H1 (cell line): ENCODE measurements at regions not wholly inside any gene's neighbourhood (a gene's known extent, or its start where the extent isn't known, plus 50 kb on each side); places are given as distances from the start of the nearest gene placed in this dataset.

Experiments
- CTCF ChIA-PET: fragments of 300-600 bp; sonication (Branson Sonifier 250); formaldehyde crosslinking; loops from one replicate; lab custom pipeline; 2021; ENCODE audit not compliant: partially characterized antibody; lab: Charles Lee
- POLR2A ChIA-PET: fragments of 300-600 bp; sonication (Branson Sonifier 250); formaldehyde crosslinking; loops from one replicate; lab custom pipeline; 2021; ENCODE audit warnings: inconsistent platforms; ENCODE audit not compliant: partially characterized antibody; lab: Charles Lee
- DNase-seq, 2 experiments: peaks; one replicate each; pipeline versions ENCODE4 v3.0.0 to v3.0.0-alpha.2; 2010 to 2022; ENCODE audit warnings: low spot score in 2 of 2, low read depth in 1 of 2, mixed read lengths in 1 of 2
- FAIRE-seq: peaks from 2 replicates; lab custom pipeline; 2011; peaks lifted over from hg19 to GRCh38; lab: Jason Lieb, UNC
- H2AFZ ChIP-seq: 2 replicates; pipeline ENCODE4 v1.8.1; 2012; ENCODE audit warnings: low read length, inconsistent platforms
- H2AK5ac ChIP-seq: 2 replicates; pipeline ENCODE4 v1.6.1; 2013; ENCODE audit warnings: low read depth, low read length
- H2BK120ac ChIP-seq: replicated peaks from 2 replicates; pipeline ENCODE3; 2013; ENCODE audit warnings: low read depth, low read length, inconsistent platforms
- H2BK12ac ChIP-seq: 2 replicates; pipeline ENCODE4 v1.6.1; 2013; ENCODE audit warnings: low read depth, low read length
- H2BK15ac ChIP-seq: 2 replicates; pipeline ENCODE4 v1.6.1; 2013; ENCODE audit warnings: low read length
- H2BK20ac ChIP-seq: 2 replicates; pipeline ENCODE4 v1.6.1; 2013; ENCODE audit warnings: low read length
- H2BK5ac ChIP-seq: 2 replicates; pipeline ENCODE4 v1.6.1; 2013; ENCODE audit warnings: low read depth, low read length
- H3K14ac ChIP-seq: 2 replicates; pipeline ENCODE4 v1.6.1; 2013; ENCODE audit warnings: inconsistent platforms; ENCODE audit not compliant: insufficient read length
- H3K18ac ChIP-seq: 2 replicates; pipeline ENCODE4 v1.6.1; 2013; ENCODE audit warnings: low read length; ENCODE audit errors: extremely low read depth
- H3K23ac ChIP-seq: 2 replicates; pipeline ENCODE4 v1.6.1; 2013; ENCODE audit warnings: inconsistent platforms; ENCODE audit not compliant: insufficient read length
- H3K23me2 ChIP-seq: 2 replicates; pipeline ENCODE4 v1.6.1; 2013; ENCODE audit warnings: low read depth, low read length
- H3K27ac ChIP-seq: 2 replicates; pipeline ENCODE4 v1.6.1; 2011; ENCODE audit warnings: low read depth, low read length, inconsistent platforms
- H3K27me3 ChIP-seq, 4 experiments: replicated peaks in 1 of 4; 1 replicate in 1 of 4; 2 replicates in 3 of 4; pipeline versions ENCODE4 v1.6.1 to v1.8.1; 2011 to 2013; ENCODE audit warnings: low read length in 3 of 4, mild to moderate bottlenecking in 3 of 4, inconsistent platforms in 2 of 4, mixed read lengths in 2 of 4, moderate library complexity in 1 of 4; ENCODE audit not compliant: control insufficient read depth in 3 of 4, insufficient read depth in 3 of 4; ENCODE audit errors: extremely low read depth in 1 of 4
- H3K36me3 ChIP-seq, 4 experiments: 2 replicates each; pipeline versions ENCODE4 v1.6.1 to v1.8.1; 2011 to 2013; ENCODE audit warnings: mild to moderate bottlenecking in 4 of 4, low read length in 3 of 4, moderate library complexity in 2 of 4, control low read depth in 1 of 4, inconsistent platforms in 1 of 4; ENCODE audit not compliant: insufficient read depth in 4 of 4, control insufficient read depth in 2 of 4
- H3K4ac ChIP-seq: replicated peaks from 2 replicates; pipeline ENCODE3; 2013; ENCODE audit warnings: low read length, low read depth, mixed read lengths, inconsistent platforms; ENCODE audit not compliant: insufficient read length
- H3K4me1 ChIP-seq, 4 experiments: replicated peaks in 1 of 4; 1 replicate in 1 of 4; 2 replicates in 3 of 4; pipeline versions ENCODE4 v1.6.1 to v1.8.1; 2011 to 2013; ENCODE audit warnings: low read length in 3 of 4, inconsistent platforms in 2 of 4, mixed read lengths in 1 of 4; ENCODE audit not compliant: insufficient read depth in 4 of 4, control insufficient read depth in 3 of 4
- H3K4me2 ChIP-seq, 2 experiments: 2 replicates each; pipeline versions ENCODE4 v1.6.1 to v1.8.1; 2011 to 2013; ENCODE audit warnings: low read depth in 2 of 2, low read length in 2 of 2, control low read depth in 1 of 2, inconsistent platforms in 1 of 2, mild to moderate bottlenecking in 1 of 2; ENCODE audit not compliant: insufficient read depth in 1 of 2
- H3K4me3 ChIP-seq, 4 experiments: fragments of 200-600, 300-600 bp in 1 of 4; sonication (generic), shearing (Covaris generic), sonication (Bioruptor Twin) in 1 of 4; 2 replicates each; pipeline versions ENCODE4 v1.5.1 to v1.8.1; 2011 to 2016; ENCODE audit warnings: low read length in 4 of 4, low read depth in 3 of 4, control low read depth in 2 of 4, inconsistent platforms in 2 of 4, mild to moderate bottlenecking in 2 of 4, mixed read lengths in 1 of 4, moderate library complexity in 1 of 4; ENCODE audit not compliant: insufficient read depth in 2 of 4; ENCODE audit errors: extremely low read depth in 1 of 4
- H3K56ac ChIP-seq: replicated peaks from 2 replicates; pipeline ENCODE3; 2013; ENCODE audit warnings: low read depth, mild to moderate bottlenecking, mixed read lengths, low read length, inconsistent platforms; ENCODE audit not compliant: insufficient read length
- H3K79me1 ChIP-seq: 2 replicates; pipeline ENCODE4 v1.6.1; 2013; ENCODE audit warnings: low read depth, low read length, control low read depth
- H3K79me2 ChIP-seq, 2 experiments: 2 replicates each; pipeline versions ENCODE4 v1.6.1 to v1.8.1; 2012 to 2013; ENCODE audit warnings: low read length in 2 of 2, mild to moderate bottlenecking in 2 of 2, inconsistent platforms in 1 of 2; ENCODE audit not compliant: insufficient read depth in 2 of 2, control insufficient read depth in 1 of 2
- H3K9ac ChIP-seq, 4 experiments: replicated peaks in 1 of 4; 1 replicate in 1 of 4; 2 replicates in 3 of 4; pipeline versions ENCODE4 v1.6.1 to v1.8.1; 2011 to 2013; ENCODE audit warnings: low read depth in 3 of 4, low read length in 3 of 4, control low read depth in 2 of 4, mild to moderate bottlenecking in 2 of 4, moderate library complexity in 2 of 4, inconsistent platforms in 1 of 4; ENCODE audit errors: extremely low read depth in 1 of 4
- H3K9me3 ChIP-seq, 2 experiments: 2 replicates each; pipeline versions ENCODE4 v1.6.1 to v1.8.1; 2012 to 2013; ENCODE audit warnings: mild to moderate bottlenecking in 2 of 2, moderate library complexity in 2 of 2, control low read depth in 1 of 2, inconsistent platforms in 1 of 2, low read depth in 1 of 2, low read length in 1 of 2, mixed read lengths in 1 of 2; ENCODE audit not compliant: insufficient read depth in 2 of 2
- H4K20me1 ChIP-seq, 2 experiments: replicated peaks in 1 of 2; 2 replicates each; pipeline versions ENCODE3 to v1.8.1; 2011 to 2013; ENCODE audit warnings: inconsistent platforms in 2 of 2, low read length in 2 of 2, mild to moderate bottlenecking in 1 of 2; ENCODE audit not compliant: insufficient read depth in 2 of 2, control insufficient read depth in 1 of 2
- H4K5ac ChIP-seq: 2 replicates; pipeline ENCODE4 v1.6.1; 2013; ENCODE audit warnings: low read length, low read depth, mixed read lengths, inconsistent platforms; ENCODE audit not compliant: insufficient read length
- H4K8ac ChIP-seq: 2 replicates; pipeline ENCODE4 v1.8.0; 2013; ENCODE audit warnings: mild to moderate bottlenecking, moderate library complexity, low read length, inconsistent platforms; ENCODE audit not compliant: insufficient read depth; ENCODE audit errors: extremely low read depth
- H4K91ac ChIP-seq: replicated peaks from 2 replicates; pipeline ENCODE3; 2013; ENCODE audit warnings: low read length, mixed read lengths, inconsistent platforms; ENCODE audit not compliant: insufficient read length
- CBX5 ChIP-seq: fragments of 300-800, 300-1000 bp; sonication (generic); IDR thresholded peaks from 2 replicates; pipeline ENCODE4 v1.7.1; 2016; ENCODE audit warnings: antibody characterized with exemption, low read length, low read depth
- CREB1 ChIP-seq: IDR thresholded peaks from 2 replicates; pipeline ENCODE4 v1.6.1; 2012; ENCODE audit warnings: inconsistent platforms
- CTBP2 ChIP-seq: IDR thresholded peaks from 2 replicates; pipeline ENCODE4 v1.7.0; 2011; ENCODE audit warnings: borderline replicate concordance, mild to moderate bottlenecking, moderate library complexity, mixed read lengths, low read length; ENCODE audit not compliant: insufficient read depth, insufficient read length
- FOSL1 ChIP-seq: IDR thresholded peaks from 2 replicates; pipeline ENCODE4 v1.6.1; 2011; ENCODE audit warnings: mild to moderate bottlenecking, low read depth, low read length, moderate library complexity; ENCODE audit not compliant: insufficient read depth
- GABPA ChIP-seq: IDR thresholded peaks from 2 replicates; pipeline ENCODE4 v1.6.1; 2011; ENCODE audit warnings: mild to moderate bottlenecking, low read length, moderate library complexity, borderline replicate concordance; ENCODE audit not compliant: insufficient read depth
- HDAC2 ChIP-seq, 2 experiments: fragments of 300-600 bp in 1 of 2; sonication (generic) in 1 of 2; IDR thresholded peaks; 2 replicates each; pipeline ENCODE4 v1.6.1; 2011 to 2012; ENCODE audit warnings: low read depth in 2 of 2, low read length in 2 of 2, mild to moderate bottlenecking in 2 of 2, moderate library complexity in 2 of 2, borderline replicate concordance in 1 of 2, inconsistent platforms in 1 of 2
- KDM1A ChIP-seq: fragments of 200-600, 300-600 bp; sonication (generic); IDR thresholded peaks from 2 replicates; pipeline ENCODE4 v1.7.1; 2016; ENCODE audit warnings: mild to moderate bottlenecking, low read length, borderline replicate concordance
- PHF8 ChIP-seq: fragments of 200-600 bp; sonication (generic); conservative IDR thresholded peaks from 2 replicates; pipeline ENCODE4 v1.7.1; 2012; ENCODE audit warnings: low read depth, mild to moderate bottlenecking, inconsistent platforms, low read length, moderate library complexity
- RNF2 ChIP-seq: fragments of 200-900, 300-1000 bp; sonication (generic); IDR thresholded peaks from 2 replicates; pipeline ENCODE4 v1.7.1; 2016; ENCODE audit warnings: borderline replicate concordance, low read depth, mild to moderate bottlenecking, antibody characterized with exemption, low read length; ENCODE audit not compliant: poor library complexity, severe bottlenecking; ENCODE audit errors: missing control alignments
- SUZ12 ChIP-seq: fragments of 200-600 bp; sonication (generic); IDR thresholded peaks from 2 replicates; pipeline ENCODE4 v1.6.1; 2012; ENCODE audit warnings: mild to moderate bottlenecking, inconsistent platforms, low read length, moderate library complexity, mixed read lengths
- TAF7 ChIP-seq: optimal IDR thresholded peaks from 2 replicates; pipeline ENCODE3; 2011; ENCODE audit warnings: low read depth, mild to moderate bottlenecking, inconsistent platforms, low read length, moderate library complexity, borderline replicate concordance
- TBP ChIP-seq: IDR thresholded peaks from 2 replicates; pipeline ENCODE4 v1.6.1; 2011; ENCODE audit warnings: low read depth, low read length, improper control_type of control experiment
- USF2 ChIP-seq: IDR thresholded peaks from 2 replicates; pipeline ENCODE4 v1.6.1; 2011; ENCODE audit warnings: low read length, improper control_type of control experiment
- WGBS, 2 experiments: shearing (Covaris generic) in 1 of 2; methylation state at CpG; one replicate each; pipeline versions ENCODE4 v1.1.6 to v1.1.7; 2013 to 2015; ENCODE audit warnings: low lambda C conversion rate in 2 of 2, mixed read lengths in 2 of 2, inconsistent platforms in 1 of 2, low coverage in 1 of 2, missing lambda C conversion rate in 1 of 2; ENCODE audit not compliant: insufficient replicate concordance in 2 of 2, insufficient coverage in 1 of 2, insufficient read length in 1 of 2; ENCODE audit errors: extremely low coverage in 1 of 2, missing lambda C conversion rate in 1 of 2; 5-methylcytosine and 5-hydroxymethylcytosine counted together

- no peak overlapping the region for H3K23ac ChIP-seq
- no peak overlapping the region for H2AFZ ChIP-seq
- H3K4ac ChIP-seq = no peak overlapping the region
- H3K9me3 ChIP-seq = no peaks in the 10 kb centered on the region
- H3K4me2 ChIP-seq = no peak overlapping the region
- no peak for DNase-seq
- H3K4me3 ChIP-seq = no peak overlapping the region
- ChIA-PET CTCF (no interaction called here), POLR2A (no interaction called here)
- 100% methylated on average over 1 of the region's 1 CpG; no CpG with 5 or more reads in 1 of the 2 experiments for WGBS, 2 experiments
- no peak overlapping the region for H4K5ac ChIP-seq
- H2AK5ac ChIP-seq = no peak overlapping the region
- H3K36me3 ChIP-seq = no peaks in the 10 kb centered on the region
- no peak overlapping the region for H2BK15ac ChIP-seq
- H3K18ac ChIP-seq = no peak overlapping the region
- H3K79me2 ChIP-seq = no peaks in the 10 kb centered on the region
- no peak overlapping the region for H4K91ac ChIP-seq
- H3K9ac ChIP-seq = no peak overlapping the region
- H3K14ac ChIP-seq = no peak overlapping the region
- H3K23me2 ChIP-seq = no peaks in the 10 kb centered on the region
- FAIRE-seq = no peak
- H4K8ac ChIP-seq = no peak overlapping the region
- no peak overlapping the region for H2BK12ac ChIP-seq
- no peak overlapping the region for H2BK120ac ChIP-seq
- no peaks in the 10 kb centered on the region for H3K27me3 ChIP-seq
- H3K4me1 ChIP-seq = no peaks in the 10 kb centered on the region
- H2BK20ac ChIP-seq = no peak overlapping the region
- H4K20me1 ChIP-seq = no peaks in the 10 kb centered on the region
- H2BK5ac ChIP-seq = no peak overlapping the region
- no peak overlapping the region for H3K27ac ChIP-seq
- no peaks in the 10 kb centered on the region for H3K79me1 ChIP-seq
- H3K56ac ChIP-seq = no peak overlapping the region
- TF ChIP-seq CREB1 = no peak
- no peak for TF ChIP-seq SUZ12
- TF ChIP-seq HDAC2 (IDR thresholded peaks at IDR 0.05; ENCODE audit: borderline replicate concordance in 1 of 2, low read depth in 2 of 2, low read length in 2 of 2) = no peak
- no peak for TF ChIP-seq PHF8
- no peak for TF ChIP-seq CTBP2
- no peak for TF ChIP-seq GABPA
- TF ChIP-seq FOSL1 = no peak
- no peak for TF ChIP-seq RNF2
- TF ChIP-seq TBP = no peak
- no peak for TF ChIP-seq CBX5
- TF ChIP-seq KDM1A = no peak
- TF ChIP-seq TAF7 = no peak
- no peak for TF ChIP-seq USF2
These were observed 603.7 kb upstream of the CAMK1G start for GRCh38 chr1:208979776-208980175.
